HG03135 (cell line): ENCODE measurements at regions not wholly inside any gene's neighbourhood (a gene's known extent, or its start where the extent isn't known, plus 50 kb on each side); places are given as distances from the start of the nearest gene placed in this dataset.
"Not testable (repeated sequence)": the region's sequence is repeated elsewhere in the genome, so short reads cannot be mapped to it uniquely, and the experiment has no call there.

Experiments used
- ATAC-seq: cut with Tn5 transposase; IDR thresholded peaks from one replicate; pipeline ENCODE4 v1.9.1; 2021; ENCODE audit warnings: mild to moderate bottlenecking, moderate library complexity; ENCODE audit not compliant: unreplicated experiment

GRCh38 chr18:34461266-34461665, 236.6 kb upstream of the NOL4 start:
- no peak for ATAC-seq

- peak; percentile 88 for ATAC-seq
Observed at GRCh38 chr18:34467058-34467457, 242.3 kb upstream of the NOL4 start.

- ATAC-seq, result no peak
Observed at GRCh38 chr18:34480162-34480700, 229.9 kb upstream of the DTNA start.

GRCh38 chr18:34482204-34482603, 227.9 kb upstream of the DTNA start:
- no peak for ATAC-seq

- ATAC-seq, result no peak
Observed at GRCh38 chr18:34483198-34483597, 226.9 kb upstream of the DTNA start.

- ATAC-seq, result no peak
Observed at GRCh38 chr18:34491719-34492118, 218.4 kb upstream of the DTNA start.

GRCh38 chr18:34492652-34493051, 217.4 kb upstream of the DTNA start:
- no peak for ATAC-seq

- peak; percentile 31 for ATAC-seq
Observed at GRCh38 chr18:34493099-34493544, 217.0 kb upstream of the DTNA start.

GRCh38 chr18:34493566-34494358, 216.3 kb upstream of the DTNA start:
- peak; percentile 64 for ATAC-seq

- ATAC-seq, result no peak
Observed at GRCh38 chr18:34494359-34494696, 215.8 kb upstream of the DTNA start.

- no peak for ATAC-seq
Observed at GRCh38 chr18:34495506-34495905, 214.6 kb upstream of the DTNA start.

- no peak for ATAC-seq
Observed at GRCh38 chr18:34501553-34501952, 208.5 kb upstream of the DTNA start.

GRCh38 chr18:34506198-34506597, 203.9 kb upstream of the DTNA start:
- no peak for ATAC-seq

GRCh38 chr18:34509163-34509562, 200.9 kb upstream of the DTNA start:
- no peak for ATAC-seq

GRCh38 chr18:34509879-34510586, 200.1 kb upstream of the DTNA start:
- no peak for ATAC-seq

GRCh38 chr18:34510926-34511325, 199.2 kb upstream of the DTNA start:
- no peak for ATAC-seq

GRCh38 chr18:34511435-34511834, 198.7 kb upstream of the DTNA start:
- no peak for ATAC-seq

GRCh38 chr18:34511879-34512278, 198.2 kb upstream of the DTNA start:
- no peak for ATAC-seq

GRCh38 chr18:34514238-34514637, 195.9 kb upstream of the DTNA start:
- no peak for ATAC-seq

- ATAC-seq, result no peak
Observed at GRCh38 chr18:34514957-34515356, 195.1 kb upstream of the DTNA start.

GRCh38 chr18:34516355-34516754, 193.7 kb upstream of the DTNA start:
- not testable (repeated sequence) for ATAC-seq

GRCh38 chr18:34516996-34517395, 193.1 kb upstream of the DTNA start:
- not testable (repeated sequence) for ATAC-seq
